HG03571 (cell line): ENCODE measurements at regions not wholly inside any gene's neighbourhood (a gene's known extent, or its start where the extent isn't known, plus 50 kb on each side); places are given as distances from the start of the nearest gene placed in this dataset.
"Not testable (repeated sequence)": the region's sequence is repeated elsewhere in the genome, so short reads cannot be mapped to it uniquely, and the experiment has no call there.

Experiments
- ATAC-seq: cut with Tn5 transposase; IDR thresholded peaks from one replicate; pipeline ENCODE4 v1.9.1; 2021; ENCODE audit not compliant: unreplicated experiment

- ATAC-seq: no peak
These were observed 794.5 kb upstream of the CDH9 start for GRCh38 chr5:27832886-27833285.

- ATAC-seq: no peak
These were observed 792.2 kb upstream of the CDH9 start for GRCh38 chr5:27830546-27830945.

- ATAC-seq: no peak
These were observed 783.3 kb upstream of the CDH9 start for GRCh38 chr5:27821681-27822080.

- ATAC-seq: no peak
These were observed 780.5 kb upstream of the CDH9 start for GRCh38 chr5:27818888-27819287.

GRCh38 chr5:27814983-27815382 lies 776.6 kb upstream of the CDH9 start:
- ATAC-seq: no peak

- ATAC-seq: no peak
These were observed 775.9 kb upstream of the CDH9 start for GRCh38 chr5:27814286-27814685.

- no peak for ATAC-seq
These were observed 772.1 kb upstream of the CDH9 start for GRCh38 chr5:27810458-27810857.

- no peak for ATAC-seq
These were observed 758.8 kb upstream of the CDH9 start for GRCh38 chr5:27797220-27797619.

- ATAC-seq: no peak
These were observed 749.8 kb upstream of the CDH9 start for GRCh38 chr5:27788184-27788583.

GRCh38 chr5:27784317-27784716 lies 745.9 kb upstream of the CDH9 start:
- ATAC-seq: no peak

GRCh38 chr5:27778121-27778520 lies 739.7 kb upstream of the CDH9 start:
- no peak for ATAC-seq

GRCh38 chr5:27773636-27774035 lies 735.2 kb upstream of the CDH9 start:
- ATAC-seq: no peak

GRCh38 chr5:27773166-27773565 lies 734.8 kb upstream of the CDH9 start:
- ATAC-seq: no peak

- no peak for ATAC-seq
These were observed 731.5 kb upstream of the CDH9 start for GRCh38 chr5:27769748-27770402.

- ATAC-seq: no peak
These were observed 710.5 kb upstream of the CDH9 start for GRCh38 chr5:27748847-27749246.

- ATAC-seq: not testable (repeated sequence)
These were observed 705.1 kb upstream of the CDH9 start for GRCh38 chr5:27743383-27743979.

- ATAC-seq: no peak
These were observed 704.4 kb upstream of the CDH9 start for GRCh38 chr5:27742805-27743204.

- ATAC-seq: no peak
These were observed 696.5 kb upstream of the CDH9 start for GRCh38 chr5:27734838-27735237.

GRCh38 chr5:27733237-27733636 lies 694.9 kb upstream of the CDH9 start:
- no peak for ATAC-seq

GRCh38 chr5:27727254-27727653 lies 688.9 kb upstream of the CDH9 start:
- no peak for ATAC-seq

GRCh38 chr5:27722337-27722736 lies 684.0 kb upstream of the CDH9 start:
- no peak for ATAC-seq

- ATAC-seq: no peak
These were observed 670.1 kb upstream of the CDH9 start for GRCh38 chr5:27708534-27708933.

GRCh38 chr5:27706832-27707231 lies 668.4 kb upstream of the CDH9 start:
- ATAC-seq: no peak
